ENCODE measurements at regions not wholly inside any gene's neighbourhood (a gene's known extent, or its start where the extent isn't known, plus 50 kb on each side); places are given as distances from the start of the nearest gene placed in this dataset.

GRCh38 chr3:102354818-102355515, 79.8 kb upstream of the ZPLD1 start:
- TF ChIP-seq CTCF (IDR thresholded peaks at IDR 0.05; ENCODE audit: low read depth, low read length, missing input control) (no peak), REST (IDR thresholded peaks at IDR 0.05) (no peak), EGR1 (IDR thresholded peaks at IDR 0.05; ENCODE audit: low read depth in 2 of 2) (no peak), RAD21 (IDR thresholded peaks at IDR 0.05) (no peak), YY1 (IDR thresholded peaks at IDR 0.05) (no peak), TAF1 (conservative IDR thresholded peaks at IDR 0.05) (no peak), ATF3 (IDR thresholded peaks at IDR 0.05) (no peak), FOXA1 (IDR thresholded peaks at IDR 0.05) (no peak), MAX (IDR thresholded peaks at IDR 0.05) (no peak), GABPA (IDR thresholded peaks at IDR 0.05 in 1 of 2, conservative IDR thresholded peaks at IDR 0.05 in 1 of 2) (no peak), ZBTB33 (IDR thresholded peaks at IDR 0.05) (no peak), HNF4G (IDR thresholded peaks at IDR 0.05) (no peak), HNF4A (conservative IDR thresholded peaks at IDR 0.05) (no peak), RXRA (IDR thresholded peaks at IDR 0.05) (no peak)
